NT2/D1 (cell line): ENCODE measurements at regions not wholly inside any gene's neighbourhood (a gene's known extent, or its start where the extent isn't known, plus 50 kb on each side); places are given as distances from the start of the nearest gene placed in this dataset.

ENCODE experiments used
- DNase-seq: peaks from one replicate; pipeline ENCODE4 v3.0.0-alpha.2; 2011; ENCODE audit warnings: low read depth, low spot score
- H3K27me3 ChIP-seq: 2 replicates; pipeline ENCODE4 v1.6.0; 2011; ENCODE audit warnings: mild to moderate bottlenecking; ENCODE audit not compliant: insufficient read length, insufficient read depth
- H3K36me3 ChIP-seq: 2 replicates; pipeline ENCODE4 v1.6.1; 2011; ENCODE audit warnings: mild to moderate bottlenecking, low read length, mixed read lengths; ENCODE audit not compliant: insufficient read depth, insufficient read length
- H3K4me1 ChIP-seq: 2 replicates; pipeline ENCODE4 v1.5.1; 2011; ENCODE audit not compliant: insufficient read depth, insufficient read length
- H3K4me3 ChIP-seq: 2 replicates; pipeline ENCODE4 v1.5.1; 2011; ENCODE audit warnings: low read depth; ENCODE audit not compliant: insufficient read length
- H3K9ac ChIP-seq: 2 replicates; pipeline ENCODE4 v1.6.0; 2011; ENCODE audit warnings: low read depth; ENCODE audit not compliant: insufficient read length
- H3K9me3 ChIP-seq: 2 replicates; pipeline ENCODE4 v1.5.1; 2011; ENCODE audit warnings: mild to moderate bottlenecking, low read length; ENCODE audit not compliant: insufficient read depth
- SUZ12 ChIP-seq: IDR thresholded peaks from 2 replicates; pipeline ENCODE4 v1.6.1; 2011; ENCODE audit not compliant: insufficient read length, insufficient read depth; ENCODE audit errors: extremely low read depth
- YY1 ChIP-seq: IDR thresholded peaks from 2 replicates; pipeline ENCODE4 v1.6.1; 2011; ENCODE audit not compliant: insufficient read length, insufficient read depth
- ZNF274 ChIP-seq: IDR thresholded peaks from 2 replicates; pipeline ENCODE4 v1.6.1; 2011; ENCODE audit warnings: mild to moderate bottlenecking, low read depth, low read length

DNA sequence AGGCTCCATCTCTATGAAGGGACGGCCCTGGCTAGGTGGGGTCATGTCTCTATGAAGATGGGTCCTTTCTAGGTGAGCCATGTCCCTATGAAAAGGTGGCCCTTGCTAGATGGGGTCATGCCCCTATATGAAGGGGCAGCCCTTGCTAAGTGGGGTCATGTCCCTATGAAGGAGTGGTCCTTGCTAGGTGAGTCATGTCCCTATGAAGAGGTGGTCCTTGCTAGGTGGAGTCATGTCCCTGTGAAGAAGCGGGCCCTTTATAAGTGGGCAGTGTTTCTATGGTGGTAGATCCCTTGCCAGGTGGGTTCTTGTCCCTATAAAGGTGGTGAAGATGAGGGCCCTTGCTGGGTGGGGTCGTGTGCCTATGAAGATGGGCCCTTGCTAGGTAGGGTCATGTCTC is 283.0 kb upstream of the IRX2 start:
- Histone ChIP-seq H3K9me3 (no peaks in the 10 kb centered on the region), H3K9ac (no peak overlapping the region), H3K36me3 (no peaks in the 10 kb centered on the region), H3K4me3 (no peak overlapping the region), H3K4me1 (peaks cover 3% of the 10 kb centered on the region), H3K27me3 (no peaks in the 10 kb centered on the region)
- no peak for DNase-seq
- no peak for TF ChIP-seq ZNF274
- TF ChIP-seq YY1 = no peak
- TF ChIP-seq SUZ12 = no peak

- Histone ChIP-seq H3K27me3 (no peaks in the 10 kb centered on the region), H3K4me1 (peaks cover 3% of the 10 kb centered on the region), H3K4me3 (no peak overlapping the region), H3K9me3 (no peaks in the 10 kb centered on the region), H3K36me3 (no peaks in the 10 kb centered on the region), H3K9ac (no peak overlapping the region)
- TF ChIP-seq ZNF274 (no peak), SUZ12 (no peak)
- DNase-seq = no peak
These were observed 281.7 kb upstream of the IRX2 start for GRCh38 chr5:3033033-3033755.

DNA sequence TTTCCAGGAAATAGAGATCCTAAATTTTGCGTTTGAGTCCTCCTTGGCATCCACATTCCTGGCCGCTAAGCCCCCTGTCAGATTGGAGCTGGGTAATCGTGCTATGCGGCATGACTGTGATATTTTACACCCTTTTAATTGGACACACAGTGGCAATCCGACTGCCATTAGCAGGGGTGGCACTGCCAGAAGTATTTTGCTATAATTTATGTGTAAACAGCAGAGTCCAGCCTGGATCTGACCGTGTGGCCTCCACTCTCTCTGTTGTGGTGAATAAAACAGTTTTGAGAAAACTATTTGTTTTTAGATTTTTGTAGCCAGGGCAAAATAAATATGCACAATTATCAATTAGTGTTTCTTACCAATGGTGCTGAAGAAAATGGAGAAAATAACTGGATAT is 281.0 kb upstream of the IRX2 start:
- TF ChIP-seq ZNF274 = no peak
- no peak for TF ChIP-seq SUZ12
- H3K4me3 ChIP-seq = no peak overlapping the region
- no peaks in the 10 kb centered on the region for H3K9me3 ChIP-seq
- no peak for DNase-seq
- H3K27me3 ChIP-seq = no peaks in the 10 kb centered on the region
- no peaks in the 10 kb centered on the region for H3K36me3 ChIP-seq
- H3K4me1 ChIP-seq = peaks cover 3% of the 10 kb centered on the region
- H3K9ac ChIP-seq = no peak overlapping the region

DNA sequence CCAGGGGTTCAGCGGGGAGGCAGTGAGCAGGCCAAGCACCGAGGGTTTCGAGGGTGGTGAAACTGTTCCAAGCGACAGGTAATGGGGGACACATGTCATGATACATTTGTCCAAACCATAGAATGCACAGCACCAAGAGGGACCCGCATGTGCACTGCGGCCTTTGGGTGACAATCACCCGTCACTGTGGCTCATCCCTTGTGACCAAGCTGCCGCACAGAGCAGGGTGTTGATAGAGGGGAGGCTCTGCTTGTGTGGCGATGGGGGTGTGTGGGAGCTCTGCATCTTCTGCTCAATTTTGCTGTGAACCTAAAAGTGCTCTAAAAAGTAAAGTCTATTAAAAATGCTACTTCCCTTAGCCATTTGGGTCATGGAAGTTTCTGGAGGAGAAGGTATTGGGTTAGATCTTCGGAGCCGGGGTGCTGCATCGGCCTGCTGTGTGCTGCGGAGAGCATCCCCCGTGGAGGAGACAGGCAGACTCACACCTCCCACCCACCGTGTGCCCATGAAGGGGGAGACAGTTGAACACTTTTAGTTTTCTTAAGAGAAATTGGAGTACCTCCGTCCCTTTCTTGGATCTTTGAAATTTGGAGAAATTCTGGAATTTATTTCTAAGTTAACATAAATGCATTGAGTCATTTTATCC is 280.4 kb upstream of the IRX2 start:
- TF ChIP-seq YY1 (no peak), SUZ12 (no peak), ZNF274 (no peak)
- Histone ChIP-seq H3K36me3 (no peaks in the 10 kb centered on the region), H3K9ac (no peak overlapping the region), H3K9me3 (no peaks in the 10 kb centered on the region), H3K4me3 (no peak overlapping the region), H3K27me3 (no peaks in the 10 kb centered on the region), H3K4me1 (peaks cover 3% of the 10 kb centered on the region)
- no peak for DNase-seq

DNA sequence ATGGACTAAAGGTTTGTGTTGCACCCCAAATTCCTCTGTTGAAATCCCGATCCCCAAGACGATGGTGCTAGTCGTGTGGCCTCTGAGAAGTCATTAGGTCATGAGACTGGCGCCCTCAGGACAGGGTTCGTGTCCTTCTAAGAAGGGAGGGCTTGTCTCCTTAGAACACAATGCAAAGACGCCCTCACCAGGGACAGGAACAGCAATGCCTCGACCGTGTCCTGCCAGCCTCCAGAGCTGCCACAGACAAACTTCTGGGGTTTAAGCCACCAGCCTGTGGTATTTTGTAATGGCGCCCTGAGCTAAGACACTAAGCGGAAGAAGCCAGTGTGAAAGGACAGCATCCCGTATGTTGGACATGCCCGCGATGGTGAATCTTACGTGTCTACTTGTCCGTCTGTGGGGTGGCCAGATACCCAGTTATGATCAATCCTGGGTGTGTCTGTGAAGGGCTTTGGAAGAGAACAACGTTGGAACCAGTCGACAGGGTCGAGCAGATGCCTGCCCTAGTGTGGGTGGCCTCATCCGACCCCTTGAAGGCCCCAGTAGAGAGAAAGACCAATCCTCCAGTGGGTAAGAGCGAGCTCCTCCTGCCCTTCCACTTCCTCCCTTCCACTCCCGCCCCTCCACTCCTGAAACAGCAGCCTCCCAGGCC is 279.2 kb upstream of the IRX2 start:
- peaks cover 3% of the 10 kb centered on the region for H3K4me1 ChIP-seq
- H3K9ac ChIP-seq = no peak overlapping the region
- no peaks in the 10 kb centered on the region for H3K36me3 ChIP-seq
- no peaks in the 10 kb centered on the region for H3K27me3 ChIP-seq
- TF ChIP-seq ZNF274 (no peak), SUZ12 (no peak), YY1 (no peak)
- H3K4me3 ChIP-seq = no peak overlapping the region
- no peak for DNase-seq
- no peaks in the 10 kb centered on the region for H3K9me3 ChIP-seq

DNA sequence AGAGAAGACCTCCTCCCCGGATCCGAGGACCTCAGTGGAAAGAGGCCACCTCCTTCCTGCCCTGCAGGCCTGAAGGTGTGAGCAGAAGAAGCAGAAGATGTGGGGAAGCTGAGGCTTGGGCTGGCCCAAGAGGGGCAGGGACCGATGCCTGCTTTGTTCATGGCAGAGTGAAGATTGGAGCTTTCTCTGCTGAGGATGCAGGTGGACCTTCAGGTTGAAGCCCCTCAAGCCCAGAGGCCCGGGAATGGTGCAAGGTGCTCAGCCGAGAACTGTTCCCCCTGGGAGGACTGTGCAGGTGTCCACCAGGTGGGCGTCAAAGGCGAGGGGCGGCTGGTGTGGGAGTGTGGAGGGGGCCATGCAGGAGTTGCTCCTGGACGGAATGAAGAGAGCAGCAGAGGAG is 277.9 kb upstream of the IRX2 start:
- no peaks in the 10 kb centered on the region for H3K36me3 ChIP-seq

More for the DNA sequence above, 277.9 kb upstream of the IRX2 start:
- H3K9me3 ChIP-seq = no peaks in the 10 kb centered on the region
- TF ChIP-seq YY1 (no peak), ZNF274 (no peak), SUZ12 (no peak)
- H3K27me3 ChIP-seq = no peaks in the 10 kb centered on the region
- no peak for DNase-seq
- peaks cover 3% of the 10 kb centered on the region for H3K4me1 ChIP-seq
- H3K4me3 ChIP-seq = no peak overlapping the region
- no peak overlapping the region for H3K9ac ChIP-seq
